ENCODE measurements at regions not wholly inside any gene's neighbourhood (a gene's known extent, or its start where the extent isn't known, plus 50 kb on each side); places are given as distances from the start of the nearest gene placed in this dataset.

GRCh38 chr10:118213436-118213835 is 128.7 kb downstream of the FAM204A start:
- TF ChIP-seq CTCF (conservative IDR thresholded peaks at IDR 0.05; ENCODE audit: low read depth, low read length): no peak
- no peak for TF ChIP-seq POLR2A (IDR thresholded peaks at IDR 0.05; ENCODE audit: low read depth, low read length)
- TF ChIP-seq FOS (IDR thresholded peaks at IDR 0.05; ENCODE audit: low read depth, low read length): no peak

All from IMR-90 (cell line).